Stimulated activated CD4-positive, alpha-beta T cell treated with anti-CD3 and anti-CD28 coated beads, Interleukin-2, amount 100 ng/mL, for 4 hours (primary cell): ENCODE measurements at regions not wholly inside any gene's neighbourhood (a gene's known extent, or its start where the extent isn't known, plus 50 kb on each side); places are given as distances from the start of the nearest gene placed in this dataset.

ENCODE experiments used
- DNase-seq: peaks from one replicate; pipeline ENCODE4 v3.0.0-alpha.2; 2020; ENCODE audit warnings: low read depth

- DNase-seq = no peak
Observed at GRCh38 chr1:88376421-88376820, 307.7 kb upstream of the PKN2 start.

GRCh38 chr1:88378560-88378959, 305.5 kb upstream of the PKN2 start:
- no peak for DNase-seq

- DNase-seq = no peak
Observed at GRCh38 chr1:88394958-88395357, 289.1 kb upstream of the PKN2 start.

GRCh38 chr1:88398338-88398737, 285.7 kb upstream of the PKN2 start:
- no peak for DNase-seq

- DNase-seq = no peak
Observed at GRCh38 chr1:88399690-88400089, 284.4 kb upstream of the PKN2 start.

GRCh38 chr1:88401313-88401712, 282.8 kb upstream of the PKN2 start:
- DNase-seq = no peak

GRCh38 chr1:88404582-88404981, 279.5 kb upstream of the PKN2 start:
- DNase-seq = no peak

- no peak for DNase-seq
Observed at GRCh38 chr1:88407248-88407647, 276.8 kb upstream of the PKN2 start.

- no peak for DNase-seq
Observed at GRCh38 chr1:88421997-88422396, 262.1 kb upstream of the PKN2 start.

GRCh38 chr1:88433556-88433955, 250.5 kb upstream of the PKN2 start:
- DNase-seq = no peak

- no peak for DNase-seq
Observed at GRCh38 chr1:88434836-88435235, 249.2 kb upstream of the PKN2 start.

- no peak for DNase-seq
Observed at GRCh38 chr1:88441022-88441421, 243.1 kb upstream of the PKN2 start.

GRCh38 chr1:88451856-88452255, 232.2 kb upstream of the PKN2 start:
- DNase-seq = no peak

GRCh38 chr1:88453295-88453694, 230.8 kb upstream of the PKN2 start:
- no peak for DNase-seq

- no peak for DNase-seq
Observed at GRCh38 chr1:88454781-88455180, 229.3 kb upstream of the PKN2 start.

GRCh38 chr1:88455621-88456256, 228.3 kb upstream of the PKN2 start:
- no peak for DNase-seq

GRCh38 chr1:88457197-88457596, 226.9 kb upstream of the PKN2 start:
- DNase-seq = no peak

- DNase-seq = no peak
Observed at GRCh38 chr1:88461007-88461406, 223.1 kb upstream of the PKN2 start.

GRCh38 chr1:88462096-88462487, 222.0 kb upstream of the PKN2 start:
- DNase-seq = no peak

- DNase-seq = no peak
Observed at GRCh38 chr1:88462488-88463261, 221.4 kb upstream of the PKN2 start.

- no peak for DNase-seq
Observed at GRCh38 chr1:88463401-88463985, 220.6 kb upstream of the PKN2 start.

- no peak for DNase-seq
Observed at GRCh38 chr1:88466011-88466410, 218.1 kb upstream of the PKN2 start.

- DNase-seq = no peak
Observed at GRCh38 chr1:88466899-88467580, 217.0 kb upstream of the PKN2 start.
